ENCODE measurements at regions not wholly inside any gene's neighbourhood (a gene's known extent, or its start where the extent isn't known, plus 50 kb on each side); places are given as distances from the start of the nearest gene placed in this dataset.
A peak's percentile ranks its signal among the peaks of the same experiment; 100 is the strongest.
"Not testable (repeated sequence)": the region's sequence is repeated elsewhere in the genome, so short reads cannot be mapped to it uniquely, and the experiment has no call there.

DNA sequence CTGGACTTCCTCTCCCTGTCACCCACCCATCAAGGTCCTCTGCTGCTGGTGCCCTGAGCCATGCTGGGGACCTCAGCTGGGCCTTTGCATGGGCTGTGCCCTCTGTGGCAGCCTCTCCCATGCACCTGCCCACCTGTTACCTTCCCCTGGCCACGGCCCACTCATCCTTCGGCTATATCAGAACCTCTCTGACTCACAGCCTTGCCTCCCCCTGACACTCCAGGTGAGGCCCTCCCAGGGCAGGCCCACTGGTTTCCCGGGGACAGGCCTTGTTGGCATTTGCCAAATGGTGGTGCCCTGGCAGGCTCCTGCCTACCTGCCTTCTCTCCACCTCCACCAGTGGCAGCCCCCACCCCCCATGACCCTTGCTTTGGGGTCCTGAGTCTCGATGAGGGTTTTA is 73.7 kb upstream of the PRR5 start:
- DNase-seq: no peak

DNA sequence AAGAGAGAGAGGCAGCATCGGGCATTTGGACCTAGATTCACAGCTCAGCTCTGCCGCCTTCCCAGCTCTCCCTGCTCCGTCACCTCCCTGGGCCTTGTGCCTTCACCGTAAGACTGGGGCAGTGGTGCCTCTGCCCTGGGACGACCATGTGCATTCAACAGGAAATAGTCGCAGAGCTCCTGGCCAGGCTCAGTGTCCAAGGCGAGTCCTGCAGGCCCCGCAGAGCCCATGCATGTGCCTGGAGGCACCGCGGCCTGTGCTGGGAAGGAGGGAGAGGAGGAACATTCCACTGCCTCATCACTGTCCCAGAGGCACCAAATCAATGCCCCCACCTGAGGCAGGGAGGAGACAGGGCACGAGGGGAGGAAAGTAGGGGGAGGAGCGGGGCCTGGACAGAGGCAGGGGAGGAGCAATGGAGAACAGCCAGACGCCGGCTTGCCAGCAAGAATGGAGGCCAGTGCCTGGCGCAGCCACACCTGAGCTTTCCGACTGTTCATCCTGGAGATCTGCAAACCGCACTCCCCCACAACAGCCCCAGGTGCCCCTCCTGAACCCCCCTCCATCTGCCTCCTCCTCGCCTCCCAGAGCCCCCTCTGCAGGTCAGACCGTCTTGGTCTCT is 74.4 kb upstream of the PRR5 start:
- DNase-seq: no peak

DNA sequence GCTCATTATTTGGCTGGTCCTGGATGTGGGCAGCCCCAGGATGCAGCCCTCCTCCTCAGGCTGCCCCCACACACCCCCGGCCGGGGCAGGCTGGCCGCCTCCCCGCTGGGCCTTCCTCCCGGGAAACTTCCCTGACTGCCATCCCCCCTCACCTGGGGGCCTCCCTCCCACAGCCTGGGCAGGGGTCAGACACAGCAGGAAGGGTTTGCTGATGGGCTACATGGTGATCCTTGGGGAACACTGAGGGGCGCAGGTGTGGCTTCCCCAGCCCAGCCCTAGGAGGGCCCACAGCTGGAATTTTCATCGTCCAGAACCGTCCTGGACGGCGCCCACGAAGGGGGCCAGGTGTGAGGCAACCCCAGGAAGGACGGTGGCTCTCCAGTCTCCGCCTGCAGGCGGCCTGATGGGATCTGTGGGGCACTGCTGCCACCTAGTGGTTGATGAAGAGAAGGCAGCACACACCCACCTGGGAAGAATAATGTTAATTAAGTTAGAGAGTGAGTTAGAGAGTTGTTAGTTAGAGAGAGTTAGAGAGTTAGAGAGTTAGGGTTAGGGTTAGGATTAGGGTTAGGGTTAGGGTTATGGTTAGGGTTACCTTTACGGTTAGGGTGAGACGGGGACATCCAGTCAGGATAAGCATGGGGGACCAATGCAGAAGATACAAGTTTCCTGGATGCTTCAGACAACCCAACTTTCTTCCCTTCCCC is 75.9 kb upstream of the PRR5 start:
- DNase-seq: peak; percentile 21

DNA sequence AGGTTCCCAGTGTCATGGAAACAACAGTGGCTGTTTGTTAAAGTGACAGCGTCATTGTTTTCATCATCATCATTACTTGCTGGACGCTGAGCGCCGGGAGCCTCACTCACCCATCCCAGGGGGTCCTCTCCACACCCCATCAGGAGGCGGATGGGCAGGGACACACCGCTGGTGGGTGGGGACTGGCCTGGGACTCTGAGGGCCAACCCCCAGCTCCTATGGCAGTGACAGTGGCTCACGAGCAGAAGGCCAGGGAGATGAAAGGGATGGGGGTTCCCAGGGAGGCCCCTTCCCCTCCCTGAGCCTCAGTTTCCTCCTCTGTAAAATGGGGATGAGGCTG is 76.6 kb upstream of the PRR5 start:
- no peak for DNase-seq

DNA sequence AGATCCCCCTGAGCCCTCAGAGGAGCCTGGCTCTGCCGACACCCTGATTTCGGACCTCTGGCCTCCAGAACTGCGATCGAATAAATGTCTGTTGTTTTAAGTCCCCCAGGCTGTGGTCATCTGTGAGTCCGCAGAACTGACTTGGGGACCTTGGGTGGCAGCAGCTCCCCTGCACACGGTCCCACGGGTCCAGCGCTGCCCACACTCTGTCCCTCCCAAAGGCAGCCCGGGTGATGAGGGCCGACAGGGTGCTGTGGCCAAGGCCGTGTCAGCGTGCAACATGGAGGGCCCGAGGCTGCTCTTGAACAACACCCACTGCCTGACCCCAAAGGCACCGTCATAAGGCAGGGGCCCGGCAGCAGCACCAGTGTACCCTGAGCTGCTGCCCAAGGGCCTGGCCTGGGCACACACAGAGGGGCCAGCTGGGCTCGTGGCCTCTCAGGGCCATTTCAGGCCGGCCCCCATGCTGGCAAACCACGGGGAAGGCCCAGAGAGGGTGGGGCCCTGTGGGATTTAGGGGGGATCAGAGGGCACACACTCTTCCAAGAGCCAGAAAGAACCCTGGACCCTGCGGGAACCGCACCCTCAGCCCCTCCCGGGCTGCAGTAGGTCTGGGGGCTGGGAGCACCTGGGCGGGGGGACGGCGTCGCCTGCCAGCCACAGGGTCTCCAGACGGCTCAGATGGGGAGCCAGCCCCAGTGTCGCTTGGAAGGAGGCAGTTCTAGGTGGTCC is 77.1 kb upstream of the PRR5 start:
- DNase-seq: no peak

DNA sequence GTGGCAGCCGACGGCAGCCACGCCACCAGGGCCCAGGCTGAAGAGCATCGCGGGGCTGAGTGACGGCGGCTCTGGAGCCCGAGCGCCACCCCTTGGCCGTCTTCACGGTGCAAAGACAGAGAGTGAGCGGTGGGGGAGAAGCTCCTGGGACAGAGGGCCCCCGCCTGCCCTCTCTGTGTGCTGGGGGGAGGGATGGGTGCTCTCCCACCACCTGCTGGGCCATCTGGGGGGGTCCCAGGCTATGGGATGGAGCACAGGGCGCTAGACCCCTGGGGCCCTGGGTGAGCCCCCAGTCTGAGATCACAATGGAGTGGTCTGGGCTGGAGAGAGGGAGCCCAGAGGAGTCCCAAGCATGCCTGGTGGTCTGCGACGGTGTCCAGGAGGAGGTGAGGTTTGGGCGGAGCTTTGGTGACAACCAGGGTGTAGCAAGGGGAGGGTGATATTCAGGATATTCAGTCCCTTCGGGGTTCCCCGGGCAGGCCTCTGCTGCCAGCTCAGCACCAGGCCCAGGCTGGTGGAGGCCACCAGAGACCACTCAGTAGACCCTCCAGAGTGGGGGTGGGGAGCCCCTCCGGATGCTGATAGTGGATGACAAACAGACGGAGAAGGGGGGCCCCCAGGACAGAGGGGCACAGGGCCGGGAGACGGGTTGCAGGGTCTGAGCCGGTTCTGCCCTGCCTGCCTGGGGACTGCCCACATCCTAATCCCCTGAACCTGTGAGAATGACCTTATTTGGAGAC is 78.1 kb upstream of the PRR5 start:
- DNase-seq: no peak

DNA sequence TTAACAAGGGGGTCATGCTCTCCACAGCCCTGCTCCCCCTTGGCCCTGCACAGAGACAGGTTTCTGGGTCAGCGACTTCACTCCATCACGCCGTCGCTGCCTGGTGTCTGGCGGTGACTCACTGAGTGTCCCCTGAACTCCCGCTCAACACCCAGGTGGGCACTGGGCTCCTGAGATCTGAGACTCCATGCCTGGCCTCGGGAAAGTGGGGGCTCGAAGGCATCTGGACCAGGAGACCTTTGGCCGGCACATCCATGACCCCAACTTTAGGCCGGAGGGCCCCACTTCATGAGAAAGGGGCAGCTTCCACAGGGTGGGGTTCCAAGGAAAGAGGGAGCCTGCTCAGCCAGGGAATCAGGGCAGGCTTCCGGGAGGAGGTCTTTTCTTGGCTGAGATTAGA is 79.3 kb upstream of the PRR5 start:
- DNase-seq: no peak

DNA sequence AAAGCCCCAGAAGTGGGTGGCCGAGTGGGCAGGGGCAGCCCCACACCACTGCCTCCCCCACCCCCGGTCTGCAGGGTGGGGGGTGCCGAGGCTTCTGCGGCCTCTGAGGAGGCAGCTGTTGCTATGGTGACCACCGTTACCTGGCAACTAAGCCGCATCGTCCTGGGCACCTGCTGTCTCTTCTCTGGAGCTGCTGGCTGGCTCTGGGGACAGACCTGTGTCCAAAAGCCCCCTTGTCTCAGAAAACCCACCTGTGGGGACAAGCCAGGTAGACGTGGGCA is 79.9 kb upstream of the PRR5 start:
- no peak for DNase-seq

DNA sequence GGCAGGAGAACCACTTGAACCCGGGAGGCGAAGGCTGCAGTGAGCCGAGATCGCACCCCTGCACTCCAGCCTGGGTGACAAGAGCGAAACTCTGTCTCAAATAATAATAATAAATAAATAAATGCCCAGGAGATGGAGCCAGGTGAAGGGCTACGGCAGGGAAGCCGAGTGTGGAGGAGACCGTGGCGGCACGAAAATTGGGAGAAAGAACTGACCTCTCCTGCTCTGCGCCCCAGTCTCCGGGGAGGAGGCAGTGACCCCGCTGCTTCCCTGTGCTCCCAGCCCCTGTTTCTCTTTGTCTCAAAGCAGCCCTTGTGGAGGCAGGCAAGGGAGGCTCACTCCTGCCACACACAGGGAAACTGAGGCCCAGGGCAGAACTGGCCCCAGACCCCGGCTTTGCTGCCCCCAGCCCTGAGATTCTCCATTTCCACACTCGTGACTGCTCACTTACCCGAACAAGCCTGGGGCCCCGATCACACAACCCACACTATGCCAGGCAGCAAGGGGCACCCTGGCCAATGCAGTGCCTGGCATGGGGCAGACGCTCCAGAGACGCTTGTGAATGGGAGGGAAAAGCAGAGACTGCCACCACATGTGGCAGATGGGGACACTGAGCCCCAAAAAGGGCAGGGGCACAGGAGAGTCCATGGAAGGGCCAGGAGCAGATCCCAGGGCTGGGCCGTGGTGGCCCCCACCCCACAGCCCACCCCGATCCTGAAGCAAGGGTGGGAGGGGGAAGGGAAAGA is 80.4 kb upstream of the PRR5 start:
- no peak for DNase-seq

DNA sequence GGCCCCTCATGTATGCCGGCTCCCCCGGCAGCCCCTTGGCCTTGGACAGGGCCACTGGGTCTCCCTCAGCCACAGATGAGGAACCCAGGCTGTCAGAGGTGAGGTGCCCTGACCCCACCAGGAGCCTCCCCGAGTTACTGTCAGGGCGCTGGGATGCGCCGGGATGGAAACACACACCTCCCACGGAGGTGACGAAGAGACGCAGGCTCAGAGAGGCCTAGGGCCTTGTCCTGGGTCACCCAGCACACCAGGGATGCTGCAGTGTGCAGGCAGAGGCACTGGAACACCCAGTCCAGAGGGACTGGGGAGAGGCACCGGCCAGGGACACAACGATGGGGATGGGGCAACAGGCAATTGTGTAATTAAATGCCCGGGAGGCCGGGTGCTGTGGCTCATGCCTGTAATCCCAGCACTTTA is 81.2 kb upstream of the PRR5 start:
- DNase-seq: no peak

DNA sequence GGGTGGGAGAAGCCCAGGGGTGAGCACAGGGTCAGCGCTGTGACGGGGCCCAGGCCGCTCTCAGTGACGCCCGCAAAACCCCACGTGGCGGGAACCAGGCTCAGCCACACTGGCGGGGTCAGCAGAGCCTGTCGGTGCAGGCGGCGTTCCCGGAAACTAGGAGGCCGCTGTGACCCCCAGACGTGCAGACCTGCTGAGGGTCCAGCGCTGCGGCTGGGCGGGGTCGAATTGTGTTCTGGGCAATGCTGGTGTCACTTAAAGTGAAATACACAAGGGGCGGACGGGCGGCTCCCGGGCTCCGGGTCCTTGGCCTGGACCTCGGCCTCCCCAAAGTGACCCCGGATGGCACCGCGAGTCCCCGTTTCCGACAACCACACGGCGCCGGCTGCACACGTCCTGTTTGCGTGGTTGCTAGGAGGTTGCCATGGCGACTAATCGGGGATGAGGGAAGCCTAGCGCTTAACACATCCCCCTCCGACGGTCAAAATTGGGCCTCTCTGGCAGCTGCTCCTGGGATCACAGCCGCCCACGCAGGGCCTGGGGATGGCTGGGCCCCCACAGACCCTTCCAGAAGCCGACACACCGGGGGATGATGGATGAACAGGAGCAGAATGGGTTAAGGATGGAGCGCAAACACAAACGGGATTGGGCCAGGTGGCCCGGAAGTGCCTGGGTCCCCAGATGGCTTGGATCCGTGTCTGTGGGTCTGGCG is 81.7 kb upstream of the PRR5 start:
- DNase-seq: no peak

DNA sequence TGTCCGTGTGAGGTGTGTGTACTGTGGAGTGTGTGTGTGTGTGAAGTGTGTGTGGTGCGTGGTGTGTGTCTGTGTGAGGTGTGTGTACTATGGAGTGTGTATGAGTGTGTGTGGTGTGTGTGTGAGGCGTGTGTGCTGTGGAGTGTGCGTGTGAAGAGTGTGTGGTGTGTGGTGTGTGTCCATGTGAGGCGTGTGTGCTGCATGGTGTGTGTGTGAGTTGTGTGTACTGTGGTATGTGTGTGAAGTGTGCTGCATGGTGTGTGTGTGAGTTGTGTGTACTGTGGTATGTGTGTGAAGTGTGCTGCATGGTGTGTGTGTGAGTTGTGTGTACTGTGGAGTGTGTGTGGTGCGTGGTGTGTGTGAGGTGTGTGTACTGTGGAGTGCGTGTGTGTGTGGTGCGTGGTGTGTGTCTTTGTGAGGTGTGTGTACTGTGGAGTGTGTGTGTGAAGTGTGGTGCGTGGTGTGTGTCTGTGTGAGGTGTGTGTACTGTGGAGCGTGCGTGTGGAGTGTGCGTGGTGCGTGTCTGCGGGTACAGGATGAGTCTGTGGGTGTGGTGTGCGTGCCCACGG is 82.4 kb upstream of the PRR5 start:
- not testable (repeated sequence) for DNase-seq

DNA sequence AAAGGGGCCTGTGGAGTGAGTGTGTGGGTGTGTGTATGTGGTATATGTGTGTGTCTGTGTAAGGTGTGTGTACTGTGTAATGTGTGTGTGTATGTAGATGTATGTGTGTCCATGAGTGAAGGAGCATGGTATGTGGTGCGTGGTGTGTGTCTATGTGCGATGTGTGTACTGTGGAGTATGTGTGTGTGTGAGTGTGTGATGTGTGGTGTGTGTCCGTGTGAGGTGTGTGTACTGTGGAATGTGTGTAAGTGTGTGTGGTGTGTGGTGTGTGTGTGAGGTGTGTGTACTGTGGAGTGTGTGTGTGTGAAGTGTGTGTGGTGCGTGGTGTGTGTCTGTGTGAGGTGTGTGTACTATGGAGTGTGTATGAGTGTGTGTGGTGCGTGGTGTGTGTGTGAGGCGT is 83.1 kb upstream of the PRR5 start:
- not testable (repeated sequence) for DNase-seq

DNA sequence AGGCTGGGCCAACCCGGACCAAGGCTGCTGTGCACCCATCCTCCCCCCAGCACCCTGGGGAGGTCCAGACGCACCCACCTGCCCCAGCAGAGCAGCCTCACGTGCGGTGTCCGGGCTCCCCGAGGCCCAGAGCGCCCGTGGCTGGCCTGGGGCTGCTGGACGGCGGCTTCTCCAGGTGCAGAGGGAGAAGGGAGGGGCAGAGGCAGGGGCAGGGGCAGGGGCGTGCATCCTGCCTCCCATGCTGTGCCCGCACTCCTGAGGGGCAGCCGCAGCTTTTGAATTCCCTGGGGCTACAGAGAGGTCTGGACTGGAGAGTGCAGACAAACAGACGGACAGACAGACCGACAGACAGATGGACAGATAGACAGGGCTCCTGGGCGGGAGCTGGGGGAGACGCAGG is 83.6 kb upstream of the PRR5 start:
- DNase-seq: no peak

DNA sequence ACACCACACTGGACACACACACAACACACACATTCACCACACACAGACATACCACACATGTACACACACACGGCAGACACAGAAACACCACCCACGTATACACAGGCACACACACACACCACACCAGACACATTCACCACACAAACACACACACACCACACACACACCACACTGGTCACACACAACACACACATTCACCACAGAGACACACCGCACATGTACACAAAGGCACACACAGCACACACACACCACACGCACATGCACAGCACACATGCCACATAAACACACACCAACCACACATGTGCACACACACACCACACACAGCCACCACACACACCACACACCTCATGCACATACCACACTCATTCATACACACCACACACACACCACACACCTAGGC is 84.2 kb upstream of the PRR5 start:
- no peak for DNase-seq

DNA sequence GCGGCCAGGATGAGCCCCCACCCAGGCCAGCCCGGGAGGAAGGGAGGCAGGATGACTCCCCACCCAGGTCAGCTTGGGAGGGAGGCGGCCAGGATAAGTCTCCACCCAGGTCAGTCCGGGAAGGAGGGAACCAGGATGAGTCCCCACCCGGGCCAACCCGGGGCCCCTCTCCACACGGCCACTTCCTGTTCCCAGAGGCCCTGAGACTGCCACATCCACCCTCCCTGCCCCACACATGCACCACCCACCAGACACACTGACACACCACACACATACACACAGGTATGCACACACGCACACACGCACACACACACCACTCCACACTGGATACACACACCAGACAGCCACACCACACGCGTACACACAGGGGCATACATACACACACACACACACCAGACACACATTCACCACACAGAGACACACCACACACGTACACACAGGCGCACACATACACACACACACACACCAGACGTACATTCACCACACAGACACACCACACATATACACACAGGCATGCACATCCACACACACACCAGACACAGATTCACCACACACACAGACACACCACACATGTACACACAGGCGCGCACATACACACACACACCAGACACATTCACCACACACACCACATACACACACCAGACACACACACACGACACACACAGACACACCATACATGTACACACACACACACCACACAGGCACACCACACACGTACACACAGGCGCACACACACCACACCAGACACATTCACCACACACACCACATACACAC is 84.9 kb upstream of the PRR5 start:
- no peak for DNase-seq

DNA sequence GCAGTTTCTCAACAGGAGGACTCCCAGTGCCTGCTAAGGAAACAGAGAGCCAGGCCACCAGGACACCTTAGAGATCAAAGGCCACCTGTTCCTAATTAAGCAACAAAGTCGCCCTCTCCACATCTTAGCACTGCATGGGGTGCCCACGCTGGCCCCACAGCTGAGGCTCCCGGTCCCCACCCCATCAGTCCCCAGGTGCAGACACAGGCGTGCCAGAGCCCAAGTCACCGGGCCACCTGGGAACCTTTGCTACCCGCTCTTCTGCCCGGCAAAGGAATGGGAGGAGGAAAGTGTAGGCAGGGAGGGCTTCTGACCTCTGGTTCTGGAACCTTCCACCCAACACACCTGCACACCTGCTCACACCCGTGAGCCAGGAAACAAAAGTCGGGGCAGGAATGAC is 85.5 kb upstream of the PRR5 start:
- no peak for DNase-seq

DNA sequence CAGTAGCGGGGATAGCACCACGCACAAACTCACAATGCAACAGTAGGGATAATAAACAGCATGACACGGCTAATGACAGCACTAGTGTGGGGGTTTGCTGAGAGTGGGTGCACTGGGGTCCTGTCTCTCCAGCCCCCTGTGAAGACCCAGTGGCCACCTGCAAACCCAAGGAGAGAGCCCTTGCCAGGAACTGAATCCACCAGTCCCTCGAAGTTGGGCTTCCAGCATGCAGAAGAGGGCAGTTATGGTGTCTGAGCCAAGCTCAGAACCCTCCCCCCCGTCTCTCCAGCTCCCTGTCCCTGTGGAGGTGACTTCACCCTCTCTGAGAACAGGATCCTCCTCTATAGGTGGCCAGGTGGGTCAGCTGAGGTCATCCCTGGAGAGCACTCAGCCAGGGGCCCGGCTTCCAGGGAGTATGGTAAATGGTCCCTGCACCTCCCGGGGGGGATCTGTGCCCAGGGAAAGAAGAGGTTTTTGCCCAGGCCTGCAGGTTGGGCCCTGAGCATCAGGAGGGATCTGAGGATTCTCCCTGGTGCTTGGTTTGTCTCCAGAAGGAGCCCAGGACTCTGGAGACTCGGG is 86.3 kb upstream of the PRR5 start:
- no peak for DNase-seq

DNA sequence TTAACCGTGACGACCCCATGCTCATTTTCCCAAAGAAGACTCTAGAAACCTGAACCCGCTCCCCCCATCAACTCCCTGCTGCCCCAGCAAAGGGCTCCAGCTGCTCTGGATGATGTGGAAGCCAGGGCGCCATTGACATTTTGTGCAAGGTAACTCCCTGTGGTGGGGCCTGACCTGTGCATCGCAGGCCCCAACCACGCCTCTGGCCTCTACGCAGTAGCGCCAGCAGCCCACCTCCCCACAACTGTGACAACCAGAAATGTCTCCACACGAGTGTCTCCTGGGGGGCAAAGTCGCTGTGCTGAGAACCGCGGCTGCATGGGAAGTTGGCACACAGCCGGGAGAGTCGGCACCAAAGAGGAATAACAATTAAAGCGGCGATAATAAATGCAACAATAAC is 86.9 kb upstream of the PRR5 start:
- DNase-seq: no peak

DNA sequence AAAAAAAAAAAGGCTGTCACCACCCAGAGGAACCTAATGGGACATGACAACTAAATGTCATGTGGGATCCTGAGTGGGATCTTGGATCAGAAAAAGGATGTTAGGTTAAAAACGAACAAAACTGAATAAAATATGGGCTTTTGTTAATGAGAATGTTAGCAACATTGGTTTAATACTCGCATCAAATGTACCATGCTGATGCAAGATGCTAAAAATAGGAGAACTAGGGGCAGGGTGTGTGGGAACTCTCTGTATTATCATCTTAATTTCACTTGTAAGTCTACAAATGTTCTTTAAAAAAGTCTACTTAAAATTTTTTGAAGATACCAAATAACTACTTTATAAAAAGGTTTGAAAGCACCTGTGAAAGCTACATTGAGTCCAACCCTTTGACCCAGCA is 88.8 kb upstream of the PRR5 start:
- no peak for DNase-seq

DNA sequence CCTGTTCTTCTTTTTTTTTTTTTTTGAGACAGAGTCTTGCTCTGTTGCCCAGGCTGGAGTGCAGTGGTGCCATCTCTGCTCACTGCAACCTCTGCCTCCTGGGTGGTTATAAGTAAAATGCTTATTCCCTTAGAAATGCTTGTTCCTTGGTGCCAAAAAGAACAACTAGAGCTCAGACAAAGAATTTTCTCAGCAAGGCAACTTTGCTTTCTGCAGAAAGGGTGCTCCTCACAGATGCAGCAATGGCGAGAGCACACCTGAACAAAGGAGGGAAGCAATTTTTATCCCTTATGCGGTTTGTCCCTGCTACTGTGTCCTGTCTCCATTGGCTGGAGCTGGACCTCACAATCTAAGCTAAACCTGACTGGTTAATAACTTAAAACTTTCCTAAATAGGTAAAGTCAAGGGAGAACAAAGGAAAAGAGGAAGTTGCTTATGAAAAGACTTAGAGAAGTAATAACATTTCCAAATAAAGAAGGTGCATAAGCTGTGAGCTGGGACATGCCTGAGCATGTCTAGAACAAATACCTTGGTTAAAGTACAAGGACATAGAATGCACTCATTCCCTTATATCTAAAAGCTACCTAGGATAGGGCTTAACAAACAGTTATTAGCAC is 90.0 kb upstream of the PRR5 start:
- DNase-seq: no peak
